GM21619 (cell line): ENCODE measurements at regions not wholly inside any gene's neighbourhood (a gene's known extent, or its start where the extent isn't known, plus 50 kb on each side); places are given as distances from the start of the nearest gene placed in this dataset.

Experiments
- ATAC-seq: cut with Tn5 transposase; IDR thresholded peaks from one replicate; pipeline ENCODE4 v1.9.1; 2021; ENCODE audit not compliant: unreplicated experiment

DNA sequence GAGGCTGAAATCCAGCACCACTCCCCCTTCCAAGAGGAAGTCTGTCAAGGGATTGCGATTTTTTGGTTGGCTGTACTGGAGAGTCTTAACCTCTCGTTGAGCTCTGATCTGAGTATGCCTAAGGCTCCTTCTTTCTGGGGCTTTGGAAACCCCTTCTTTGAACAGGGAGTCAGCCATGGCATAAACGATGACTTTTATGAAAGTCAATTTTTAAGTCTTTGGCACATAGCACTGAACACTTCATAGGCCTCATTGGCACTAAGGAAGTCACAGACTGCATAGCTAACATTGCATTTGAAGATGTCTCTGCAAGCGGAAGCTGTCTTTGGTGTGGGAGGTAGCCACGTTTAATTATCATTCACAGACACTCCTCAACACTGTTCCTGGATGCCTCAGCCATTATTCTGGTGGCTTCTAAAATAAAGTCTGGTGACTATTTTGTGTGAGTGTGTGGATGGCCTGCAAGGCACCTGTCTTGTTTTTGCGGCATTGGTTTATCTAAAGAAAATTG, 148.2 kb upstream of the NCK2 start:
- ATAC-seq = no peak

DNA sequence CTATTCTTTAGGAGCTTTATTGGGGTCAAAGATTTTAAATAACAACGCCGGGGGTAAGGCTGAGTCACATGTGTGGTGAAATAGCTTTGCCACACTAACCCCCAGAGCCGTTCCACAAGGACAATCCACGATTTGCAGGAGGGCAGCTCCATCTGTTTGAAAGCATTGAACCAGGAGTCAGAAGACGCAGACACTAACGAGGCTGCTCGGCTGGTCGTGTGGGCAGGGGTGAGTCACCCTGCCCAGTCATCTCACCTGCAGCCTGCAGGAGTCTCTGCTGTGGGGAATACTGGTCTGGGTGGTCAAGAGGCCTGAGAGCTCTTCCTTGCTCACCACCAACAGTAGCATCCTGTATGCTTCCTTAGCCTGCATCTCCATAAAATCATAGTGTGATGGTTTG, 149.2 kb upstream of the NCK2 start:
- ATAC-seq = no peak

DNA sequence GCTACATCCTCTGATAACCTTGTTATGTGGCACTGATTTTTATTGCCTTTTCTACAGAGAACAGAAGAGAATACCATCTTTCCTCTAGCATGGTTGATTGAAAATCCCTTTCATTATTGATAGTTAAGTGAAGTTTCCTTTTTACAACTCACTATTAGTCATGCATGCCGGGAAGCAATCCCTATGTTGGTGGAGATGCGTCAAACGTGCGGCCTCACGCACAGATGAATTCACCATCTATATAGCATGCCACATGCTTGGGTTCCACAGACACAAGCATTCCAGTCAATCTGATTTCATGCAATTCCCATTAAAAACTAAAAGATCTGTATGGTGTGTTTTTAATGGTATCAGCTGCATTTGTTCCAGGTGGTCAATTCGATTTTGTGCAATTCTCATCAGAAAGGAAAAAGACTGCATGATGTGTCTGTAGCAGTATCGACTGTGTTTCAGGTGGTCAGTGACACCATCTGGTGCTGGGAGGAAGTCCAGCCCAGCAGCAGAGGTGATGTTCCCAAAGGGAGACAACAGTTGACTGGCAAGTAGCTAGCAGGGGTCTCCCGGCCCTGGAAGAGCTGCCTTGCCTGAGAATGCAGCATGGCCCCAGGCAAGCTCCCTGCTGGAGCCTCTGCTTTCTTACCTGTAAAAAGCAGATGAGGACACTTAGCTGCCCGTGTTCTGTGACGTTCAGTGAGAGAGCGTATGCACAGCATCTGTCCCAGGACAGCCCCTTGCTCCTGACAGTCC, 151.3 kb upstream of the NCK2 start:
- ATAC-seq = no peak

DNA sequence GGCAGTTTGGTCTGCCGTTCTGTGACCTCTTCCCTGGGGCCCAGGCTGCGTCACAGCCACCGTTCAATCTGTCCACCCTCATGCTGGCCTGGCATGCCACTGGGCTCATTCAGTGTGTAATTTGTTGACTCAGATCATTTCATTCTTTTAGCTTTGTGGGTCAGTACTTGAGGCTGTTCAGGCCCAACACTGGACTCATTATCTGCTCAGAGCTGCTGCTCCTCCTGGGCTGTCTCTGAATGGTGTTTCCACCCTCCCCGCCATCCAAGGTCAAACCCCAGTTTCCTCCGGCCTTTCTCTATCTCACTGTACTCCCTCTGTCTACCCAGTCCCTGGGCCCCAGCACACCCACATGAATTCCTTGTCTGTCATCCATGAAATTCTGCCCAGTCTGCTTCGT, 152.4 kb upstream of the NCK2 start:
- no peak for ATAC-seq

DNA sequence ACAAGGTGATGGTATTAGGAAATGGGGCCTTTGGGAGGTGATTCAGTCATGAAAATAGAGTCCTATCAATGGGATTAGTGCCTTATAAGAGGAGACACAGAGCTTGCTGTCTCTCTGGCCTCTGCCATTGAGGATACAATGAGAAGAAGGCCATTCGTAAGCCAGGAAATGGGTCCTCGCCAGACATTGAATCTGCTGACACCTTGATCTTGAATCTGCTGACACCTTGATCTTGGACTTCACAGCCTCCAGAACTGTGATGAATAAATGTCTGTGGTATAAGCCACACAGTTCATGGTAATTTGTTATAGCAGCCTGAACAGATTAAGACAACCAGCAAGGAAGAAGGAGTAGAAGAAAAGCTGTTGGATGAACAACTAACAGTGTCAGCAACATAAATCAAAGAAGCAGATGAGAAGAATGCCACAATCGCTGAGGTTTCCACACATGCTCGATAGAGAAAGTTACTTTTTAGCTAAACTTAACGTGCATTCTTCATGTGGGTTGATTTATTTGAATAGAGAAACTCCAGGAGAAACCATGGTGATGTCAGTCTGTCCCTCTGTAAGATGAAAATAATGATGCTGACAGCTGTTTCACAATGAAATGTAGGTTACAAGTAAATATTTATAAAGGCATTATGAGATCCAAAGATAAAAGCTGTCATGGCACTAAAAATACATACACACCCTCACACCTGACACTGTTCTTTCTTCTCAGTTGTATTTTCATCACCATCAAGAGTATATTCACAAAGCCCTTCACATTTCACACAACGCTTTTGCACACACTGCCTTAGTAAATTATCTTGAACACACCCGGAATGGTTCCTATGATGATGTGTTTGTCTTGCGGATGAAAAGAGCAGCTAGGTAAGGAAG, 153.7 kb upstream of the NCK2 start:
- ATAC-seq = no peak

DNA sequence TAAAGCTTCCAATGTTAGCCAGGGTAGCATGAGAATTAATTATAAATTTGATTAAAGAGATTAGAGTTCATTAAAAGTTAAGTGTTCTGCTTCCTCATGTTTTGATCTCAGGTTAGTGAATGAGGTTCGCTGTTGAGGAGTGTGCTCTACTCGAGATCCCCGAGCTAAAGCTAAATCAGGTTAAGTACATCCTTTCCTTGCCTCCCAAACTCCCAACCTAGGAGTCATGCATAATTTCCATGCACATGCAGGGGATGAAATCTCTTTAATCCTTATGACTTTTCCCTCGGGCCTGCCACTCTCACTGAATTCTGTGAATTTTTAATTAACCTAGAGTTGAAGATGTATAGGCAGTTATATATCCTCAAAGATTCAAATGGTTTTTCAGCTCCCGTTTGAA, 156.1 kb upstream of the NCK2 start:
- ATAC-seq = no peak

DNA sequence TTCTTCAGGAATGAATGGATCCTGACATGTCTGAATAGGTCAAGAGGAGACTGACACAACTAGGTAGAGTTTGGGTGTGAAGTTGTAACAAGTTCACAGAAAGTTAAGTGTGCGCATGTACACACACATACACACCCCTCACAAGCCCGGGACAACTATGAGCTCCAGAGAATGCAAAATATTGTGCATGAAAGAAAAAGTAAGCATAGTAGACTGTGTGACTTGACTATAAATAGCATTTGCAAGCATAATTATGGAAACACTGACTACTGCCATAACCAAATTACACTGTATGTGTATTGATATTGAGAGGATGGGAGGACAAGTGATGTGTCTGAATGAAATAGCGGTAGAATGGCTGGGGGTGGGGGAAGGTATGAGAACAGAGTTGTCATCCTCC, 157.1 kb upstream of the NCK2 start:
- no peak for ATAC-seq

DNA sequence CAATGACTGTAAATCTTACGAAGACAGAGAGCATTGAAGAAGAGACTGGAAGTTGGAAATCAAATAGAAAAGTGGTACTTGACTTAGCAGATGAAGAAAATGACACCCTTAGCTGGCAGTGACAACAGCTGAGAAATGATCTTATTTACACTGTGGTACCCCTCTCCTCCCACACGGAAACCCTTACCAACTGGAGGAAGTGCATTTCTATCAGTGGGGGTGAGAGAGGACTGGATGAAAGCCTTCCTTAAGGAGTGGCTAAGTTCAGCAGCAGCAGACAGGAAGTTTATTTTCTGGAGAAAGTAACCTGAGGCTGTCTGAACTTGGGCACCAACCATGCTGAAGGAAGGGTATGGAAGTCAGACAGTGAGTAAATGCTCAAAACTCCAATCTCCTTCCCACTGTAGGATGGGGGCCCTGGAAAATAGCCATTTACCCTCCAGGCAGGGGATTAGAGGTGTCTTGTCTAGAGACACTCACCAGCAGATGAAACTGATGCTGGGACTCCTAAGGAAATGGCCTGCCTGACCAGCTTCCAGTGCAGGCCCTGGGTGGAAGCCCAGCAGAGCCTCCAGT, 160.2 kb upstream of the NCK2 start:
- ATAC-seq = no peak

DNA sequence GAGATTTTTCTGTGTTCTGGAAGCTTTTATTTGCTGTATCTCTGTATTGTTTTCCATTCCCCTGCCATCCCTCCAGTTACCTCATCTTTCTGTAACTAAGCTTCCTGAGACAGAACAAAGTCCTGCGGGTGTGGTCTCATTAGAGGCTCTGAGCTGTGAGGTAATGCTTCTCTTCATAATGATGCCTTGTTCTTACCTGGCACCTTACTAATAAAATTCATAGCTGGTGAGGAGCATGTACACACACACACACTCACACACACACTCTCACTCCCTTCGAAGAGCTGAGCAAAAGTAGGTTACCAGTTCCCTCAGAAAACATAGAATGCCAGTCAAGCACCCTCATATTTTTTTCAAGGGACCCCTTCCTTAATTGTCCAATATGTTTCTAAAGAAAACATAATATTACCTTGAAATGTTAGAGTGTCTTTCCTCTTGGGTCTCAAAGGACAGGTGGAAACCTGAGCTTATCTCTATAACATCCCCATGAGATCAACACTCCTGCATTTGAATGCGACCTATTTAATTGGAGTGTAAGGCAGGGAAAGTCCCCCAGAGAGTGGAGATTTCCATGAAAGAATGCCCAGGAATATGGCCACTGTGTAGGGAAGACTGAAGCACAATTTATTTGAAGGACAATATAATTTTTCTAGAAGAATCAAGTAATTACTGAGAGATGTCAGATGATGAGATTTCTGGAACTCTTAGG, 161.6 kb upstream of the NCK2 start:
- no peak for ATAC-seq

DNA sequence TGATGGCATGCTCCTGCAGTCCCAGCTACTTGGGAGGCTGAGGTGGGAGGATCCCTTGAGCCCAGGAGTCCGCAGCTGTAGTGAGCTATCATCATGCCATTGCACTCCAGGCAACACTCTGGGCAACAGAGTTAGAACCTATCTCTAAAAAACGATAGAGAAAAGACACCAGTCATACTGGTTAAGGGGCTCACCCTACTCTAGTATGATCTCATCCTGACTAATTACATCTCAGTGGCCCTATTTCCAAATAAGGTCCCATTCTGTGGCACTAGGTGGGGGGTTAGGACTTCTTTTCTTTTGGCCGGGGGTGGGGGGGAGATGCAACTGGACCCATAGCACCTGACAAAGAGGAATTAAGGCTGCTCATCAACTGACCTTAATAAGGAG, 163.2 kb upstream of the NCK2 start:
- no peak for ATAC-seq

DNA sequence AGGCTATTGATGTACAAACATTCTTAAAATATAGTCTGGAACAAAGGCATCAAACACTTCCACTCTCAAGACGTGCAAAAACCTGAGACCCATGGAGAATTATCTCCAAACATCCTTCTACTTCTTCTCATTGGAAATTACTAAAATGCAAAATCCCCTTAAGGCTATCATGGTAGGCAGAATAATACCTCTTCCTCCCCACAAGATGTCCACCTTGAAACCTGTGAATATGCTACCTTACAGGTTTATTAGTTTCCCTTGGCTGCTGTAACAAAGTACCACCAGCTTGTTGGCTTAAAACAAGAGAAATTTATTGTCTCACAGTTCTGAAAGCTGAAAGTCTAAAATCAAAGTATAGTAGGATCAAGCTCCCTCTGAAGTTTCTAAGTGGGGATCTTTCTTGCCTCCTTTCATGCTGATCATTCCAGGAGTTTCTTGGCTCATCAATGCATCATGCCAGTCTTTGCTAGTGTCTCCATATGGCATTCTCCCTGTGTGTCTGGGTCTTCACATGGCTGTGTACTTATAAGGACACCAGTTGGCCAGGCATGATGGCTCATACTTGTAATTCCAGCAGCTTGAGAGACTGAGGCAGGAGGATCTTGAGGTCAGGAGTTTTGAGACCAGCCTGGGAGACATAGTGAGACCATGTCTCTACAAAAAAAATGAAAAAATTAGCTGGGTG, 163.7 kb upstream of the NCK2 start:
- no peak for ATAC-seq

DNA sequence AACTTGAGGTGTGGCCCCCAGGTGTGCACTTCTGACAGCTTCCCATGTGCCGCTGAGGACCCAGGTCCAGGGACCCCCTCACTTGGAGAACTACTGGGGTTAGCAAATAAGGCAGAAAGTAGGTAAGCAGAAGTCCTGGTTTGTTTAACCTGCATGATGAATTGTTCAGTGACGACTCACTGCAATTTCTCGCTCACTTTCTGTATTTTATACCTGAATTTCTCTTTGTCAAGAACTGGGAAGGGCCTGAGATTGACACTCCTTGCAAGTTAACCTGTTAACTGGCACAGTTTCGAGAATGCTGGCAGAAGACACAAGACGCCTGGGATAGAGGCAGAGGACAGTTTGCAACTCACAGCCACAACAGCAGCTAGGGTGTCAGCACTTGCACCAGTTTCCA, 164.5 kb upstream of the NCK2 start:
- ATAC-seq = no peak

DNA sequence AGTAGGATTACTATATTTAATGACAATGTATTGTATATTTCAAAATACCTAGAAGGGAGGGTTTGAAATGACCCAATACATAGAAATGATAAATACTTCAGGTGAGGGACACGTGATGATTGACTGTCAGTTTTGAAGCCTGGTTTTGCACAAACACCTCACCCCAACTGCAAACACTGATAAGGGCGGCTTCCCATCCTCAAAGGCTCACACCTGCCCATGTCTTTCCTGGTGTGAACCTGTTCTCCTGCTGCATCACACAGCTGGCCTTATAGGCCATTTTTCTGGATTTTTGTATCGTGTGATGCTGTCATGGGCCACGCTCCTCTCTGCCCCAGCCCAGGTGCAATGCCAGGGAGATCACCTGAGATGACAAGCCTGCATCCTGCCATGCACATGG, 166.5 kb upstream of the NCK2 start:
- ATAC-seq = no peak

DNA sequence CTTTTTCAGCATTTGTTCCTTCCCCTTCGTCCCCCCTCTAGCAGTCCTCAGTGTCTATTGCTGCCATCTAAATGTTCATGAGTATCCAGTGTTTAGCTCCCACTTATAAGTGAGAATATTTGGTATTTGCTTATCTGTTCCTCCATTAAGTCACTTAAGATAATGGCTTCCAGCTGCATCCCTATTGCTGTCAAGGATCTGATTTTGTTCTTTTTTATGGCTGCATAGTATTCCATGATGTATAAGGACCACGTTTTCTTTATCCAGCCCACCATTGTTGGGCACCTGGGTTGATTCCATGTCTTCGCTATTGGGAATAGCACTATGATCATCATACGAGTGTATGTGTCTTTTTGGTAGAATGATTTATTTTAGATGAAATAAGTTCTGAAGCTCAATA, 166.9 kb upstream of the NCK2 start:
- no peak for ATAC-seq

DNA sequence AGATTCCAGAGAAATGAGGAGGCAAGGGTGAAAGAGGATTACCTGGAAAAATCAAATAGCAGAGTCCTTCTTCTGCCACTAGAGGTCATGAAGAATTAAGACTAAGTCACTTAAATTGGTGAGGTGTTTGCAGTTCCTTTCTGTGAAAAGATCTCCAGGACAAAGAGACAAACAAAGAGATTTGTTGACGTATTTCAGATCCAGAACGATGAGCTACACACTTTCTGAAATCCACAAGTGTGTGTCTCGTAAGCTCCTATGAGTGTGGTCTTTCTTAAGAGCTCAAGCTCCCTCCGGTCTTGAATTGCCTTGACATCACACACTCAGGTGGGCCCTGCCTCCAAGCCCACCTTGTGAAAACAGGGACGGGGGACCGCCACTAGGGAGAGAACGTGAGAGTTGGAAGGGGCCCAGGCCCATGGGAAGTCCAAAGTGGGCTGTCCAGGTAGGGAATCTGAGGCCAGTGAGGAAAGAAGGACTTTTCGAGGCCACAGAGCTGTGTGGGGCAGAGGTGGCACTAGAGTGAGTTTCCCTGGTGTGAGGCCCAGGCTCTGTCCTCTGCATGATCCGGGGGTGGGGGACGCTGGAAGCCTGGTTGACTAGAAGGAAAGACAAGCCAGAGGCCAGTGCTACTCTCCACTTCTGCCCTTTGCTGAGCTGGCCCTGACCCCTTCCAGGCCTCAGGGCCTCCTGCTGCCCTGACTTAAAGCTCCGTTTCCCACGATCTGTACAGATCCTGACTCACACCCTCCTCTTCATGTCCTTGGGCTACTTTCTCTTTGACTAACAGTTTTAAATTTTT, 168.1 kb upstream of the NCK2 start:
- ATAC-seq = no peak

DNA sequence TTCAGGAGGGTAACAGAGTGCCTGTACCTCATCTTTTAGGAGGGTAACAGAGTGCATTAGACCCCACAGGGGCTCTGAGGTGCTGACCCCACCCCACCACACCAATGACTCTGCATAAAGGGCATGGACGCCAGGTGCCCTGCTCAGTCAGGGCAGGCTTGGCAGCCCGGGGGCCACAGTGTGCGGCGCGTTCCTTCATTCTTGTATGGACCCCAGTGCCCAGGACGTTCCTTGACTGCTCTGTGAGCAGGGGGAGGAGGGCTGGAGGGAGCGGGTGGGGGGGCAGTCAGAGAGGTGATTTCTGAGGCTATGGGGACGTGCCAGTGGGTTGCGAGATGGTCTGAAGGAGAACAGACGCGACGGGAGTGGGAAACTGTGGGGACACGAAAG, 168.7 kb upstream of the NCK2 start:
- ATAC-seq = no peak

DNA sequence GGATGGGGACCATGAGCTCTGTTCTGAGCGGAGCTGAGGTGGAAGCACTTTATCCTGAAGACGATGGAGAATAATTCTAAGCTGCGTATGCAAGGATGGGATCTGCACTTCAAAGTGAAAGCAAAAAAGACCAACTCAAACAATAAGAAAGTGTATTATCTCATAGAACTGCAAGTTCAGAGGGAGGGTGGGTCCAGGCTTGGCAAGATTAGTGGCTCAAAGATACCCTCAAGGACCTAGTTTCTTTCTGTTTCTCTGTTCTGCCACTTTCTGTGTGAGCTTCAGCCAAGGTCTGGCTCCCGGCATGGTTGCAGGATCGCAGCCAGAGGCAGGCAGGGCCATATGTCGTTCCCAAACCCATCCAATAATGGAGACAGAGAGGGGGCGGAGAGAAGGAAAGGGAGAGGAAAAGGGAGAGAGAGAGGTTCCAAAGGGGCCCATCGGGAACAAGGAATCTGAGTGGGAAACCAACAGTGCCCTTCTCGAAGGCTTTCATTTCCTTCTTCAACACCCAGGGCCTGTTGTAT, 169.2 kb upstream of the NCK2 start:
- no peak for ATAC-seq

DNA sequence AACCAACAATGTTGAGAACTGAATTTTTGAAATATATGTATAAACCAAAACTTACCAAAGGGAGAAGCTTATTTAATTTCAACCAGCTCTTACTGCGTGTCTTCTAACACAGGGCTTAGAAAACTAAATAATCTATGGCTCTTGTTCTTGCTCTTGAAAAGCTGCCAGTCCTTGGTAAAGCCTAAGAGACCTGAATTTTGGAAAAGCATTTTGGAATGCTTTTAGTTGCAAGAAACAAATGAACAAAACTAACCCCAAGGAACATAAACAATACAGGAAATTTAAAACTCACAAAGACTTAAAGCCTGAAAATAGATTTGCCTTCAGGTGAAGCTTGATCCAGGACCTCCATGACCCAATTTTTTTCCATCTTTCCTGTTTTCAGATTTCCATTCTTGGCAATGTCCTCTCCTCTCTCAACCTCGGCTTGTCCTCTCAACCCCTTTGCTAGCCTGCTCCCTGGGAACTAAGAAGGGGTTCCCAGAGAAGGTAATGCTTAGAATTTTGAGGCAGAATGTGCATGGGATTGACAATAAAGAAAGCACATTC, 169.8 kb upstream of the NCK2 start:
- no peak for ATAC-seq

DNA sequence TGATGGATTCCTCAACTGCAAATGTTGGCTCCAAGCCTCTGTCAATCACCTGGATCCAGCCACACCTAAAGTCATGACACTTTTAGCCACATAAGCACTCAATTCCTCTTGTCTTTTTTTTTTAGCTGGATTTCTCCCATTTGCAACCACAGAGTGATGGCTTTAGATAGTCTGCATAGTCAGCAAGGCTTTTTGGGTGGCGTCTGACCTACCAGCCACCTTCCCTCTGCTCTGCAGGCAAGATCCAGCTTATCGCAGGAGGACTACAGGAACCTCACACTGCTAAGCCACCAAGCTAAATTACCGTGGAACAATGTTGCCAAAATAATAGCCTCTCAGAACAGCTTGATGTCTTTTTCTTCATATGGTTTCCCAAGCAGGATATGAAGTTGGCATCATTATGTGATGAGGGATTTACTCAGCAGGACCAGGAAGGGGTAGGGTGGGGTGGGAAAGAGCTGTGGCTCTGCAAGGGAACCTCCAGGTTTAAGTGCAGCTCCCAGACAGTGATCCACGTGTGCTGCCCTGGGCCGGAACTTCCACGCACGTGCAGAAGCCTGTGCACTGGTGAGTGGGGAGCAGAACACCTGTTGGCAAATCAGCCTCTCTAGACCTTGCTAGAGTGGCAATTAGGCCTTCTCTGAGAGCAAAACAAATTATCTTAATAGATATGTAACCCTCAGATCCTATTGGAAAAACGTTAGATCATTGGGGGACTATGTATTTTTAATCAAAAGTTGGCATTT, 170.6 kb upstream of the NCK2 start:
- no peak for ATAC-seq
